GM20431 (cell line): ENCODE measurements at regions not wholly inside any gene's neighbourhood (a gene's known extent, or its start where the extent isn't known, plus 50 kb on each side); places are given as distances from the start of the nearest gene placed in this dataset.

Experiments
- in situ Hi-C: fragments of 300-500 bp; cut with MseI, MboI; formaldehyde crosslinking; loops from one replicate; pipeline ENCODE4 v1.15.0; 2020; ENCODE audit warnings: low sequenced_read_pairs; ENCODE audit not compliant: unreplicated experiment

DNA sequence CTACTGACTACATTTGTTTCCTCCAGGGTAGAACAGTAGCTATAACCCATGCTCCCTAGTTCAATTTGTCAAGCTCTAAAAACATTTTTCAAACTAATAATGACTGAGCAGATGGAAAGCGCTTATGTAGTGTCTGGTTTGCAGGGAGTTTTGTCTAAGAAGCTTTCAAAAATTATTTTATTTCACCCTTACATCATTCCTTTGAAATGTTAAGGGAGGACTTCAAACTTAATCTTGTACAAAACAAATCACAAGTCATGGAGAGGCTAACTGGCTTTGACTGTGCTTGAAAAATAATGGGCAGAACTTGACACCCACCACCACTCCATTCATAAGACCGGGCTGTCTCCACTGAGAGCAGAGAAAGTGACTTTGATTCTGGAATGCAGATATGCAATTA, 153.4 kb upstream of the QRFPR start:
- in situ Hi-C loops = no loop called here

DNA sequence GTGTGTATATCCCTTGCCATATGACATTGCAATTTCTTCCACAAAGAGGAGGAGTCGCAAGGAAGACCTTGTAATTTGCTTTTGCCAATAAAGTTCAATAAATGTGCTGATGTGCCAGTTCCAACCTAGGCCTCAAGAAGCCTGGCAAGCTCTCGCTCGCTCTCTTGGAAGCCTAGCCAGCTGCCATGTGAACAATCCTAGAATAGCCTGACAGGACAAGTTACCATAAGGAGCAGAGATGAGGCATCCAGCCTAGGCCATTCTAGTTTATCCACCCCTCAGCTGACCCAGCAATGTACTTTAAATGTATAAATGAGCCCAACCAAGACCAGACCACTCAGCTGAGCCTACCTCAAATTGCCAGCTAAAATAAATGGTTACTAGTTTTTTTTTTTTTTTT, 145.7 kb upstream of the QRFPR start:
- in situ Hi-C loops = no loop called here

DNA sequence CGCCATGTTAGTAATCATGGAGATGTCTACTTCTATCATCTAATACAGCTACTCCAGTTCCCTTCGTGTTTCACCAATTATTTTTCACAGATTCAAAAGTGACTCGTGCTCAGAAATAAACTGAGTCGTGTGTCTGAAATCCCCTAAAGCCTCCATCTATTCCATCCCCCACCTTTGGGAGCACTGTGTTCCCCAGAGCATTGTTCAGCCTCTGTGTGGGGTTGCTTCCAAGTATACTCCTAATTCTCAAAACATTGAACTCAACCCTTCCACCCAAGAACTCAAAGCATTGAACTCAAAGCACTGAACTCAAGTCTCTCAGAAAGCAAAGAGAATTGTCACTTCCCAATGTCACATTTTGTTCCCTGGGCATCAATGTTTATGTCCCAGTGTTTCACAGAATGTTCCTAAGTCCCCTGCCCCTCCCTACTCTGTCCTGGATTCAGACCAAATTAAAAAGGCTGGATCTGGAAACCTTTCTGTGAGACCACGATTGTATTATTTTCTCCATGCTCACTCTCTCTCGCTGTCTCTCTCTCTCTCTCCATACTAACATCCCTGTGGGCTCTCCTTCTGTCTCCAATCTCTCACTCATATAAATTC, 138.5 kb upstream of the QRFPR start:
- in situ Hi-C loops = no loop called here

DNA sequence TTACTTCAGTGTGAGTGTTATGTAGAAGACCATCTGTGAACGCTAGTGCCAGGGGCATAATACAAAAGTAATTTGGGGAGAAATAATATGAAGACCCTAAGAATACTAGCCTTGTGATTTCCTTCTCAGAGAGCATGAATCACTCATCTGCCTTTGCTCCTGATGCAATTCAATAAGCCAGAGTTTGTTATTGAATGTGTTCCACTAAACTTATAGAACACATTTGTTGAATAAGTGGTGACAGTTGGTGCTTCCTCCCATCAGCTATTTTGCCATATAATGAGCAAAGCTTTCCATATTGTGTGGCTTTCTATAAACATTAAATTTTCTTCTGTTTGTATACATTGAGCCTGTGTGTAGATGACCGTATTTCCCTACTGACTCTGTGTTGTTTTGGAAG, 136.4 kb upstream of the QRFPR start:
- in situ Hi-C loops = no loop called here

DNA sequence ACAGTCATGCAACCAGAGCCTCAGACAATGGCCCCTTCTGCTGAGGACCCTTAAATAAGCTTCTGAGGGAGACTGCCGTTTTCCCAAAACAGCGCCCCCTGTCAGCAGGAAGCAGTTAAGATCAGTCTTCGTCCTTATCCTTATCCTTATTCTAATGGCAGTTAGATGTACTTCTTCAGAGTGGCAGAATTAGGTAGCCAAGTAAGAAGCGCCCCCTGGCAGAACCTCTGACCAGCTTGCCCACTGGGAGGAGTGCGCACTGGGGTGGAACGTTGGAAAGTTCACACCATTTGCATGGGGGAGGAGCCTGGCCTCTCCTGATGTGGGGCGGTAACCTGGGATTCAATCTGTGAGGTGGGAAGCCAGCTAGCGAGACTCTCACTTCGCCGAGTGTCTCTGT, 133.6 kb upstream of the QRFPR start:
- in situ Hi-C loops = no loop called here

DNA sequence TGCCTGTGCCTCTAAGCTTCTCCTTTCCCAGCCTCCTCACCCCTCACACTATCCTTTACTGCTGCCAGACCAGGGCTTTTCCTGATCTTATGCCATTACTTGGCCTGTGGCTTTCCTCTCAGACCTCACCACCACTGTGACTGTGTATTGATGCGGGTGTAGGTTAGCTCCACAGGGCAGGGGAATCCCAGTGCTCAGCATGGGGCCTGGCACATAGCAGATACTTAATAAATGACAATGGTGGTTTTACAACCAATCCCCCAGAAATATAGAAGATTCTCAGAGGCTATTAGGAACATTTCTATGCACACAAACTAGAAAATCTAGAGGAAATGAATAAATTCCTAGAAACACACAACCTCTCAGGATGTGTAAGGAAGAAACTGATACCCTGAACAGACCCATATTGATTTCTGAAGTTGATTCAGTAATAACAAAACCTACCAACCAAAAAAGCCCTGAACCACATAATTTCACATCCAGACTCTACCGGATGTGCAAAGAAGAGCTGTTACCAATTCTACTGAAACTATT, 129.6 kb upstream of the QRFPR start:
- in situ Hi-C loops = no loop called here

DNA sequence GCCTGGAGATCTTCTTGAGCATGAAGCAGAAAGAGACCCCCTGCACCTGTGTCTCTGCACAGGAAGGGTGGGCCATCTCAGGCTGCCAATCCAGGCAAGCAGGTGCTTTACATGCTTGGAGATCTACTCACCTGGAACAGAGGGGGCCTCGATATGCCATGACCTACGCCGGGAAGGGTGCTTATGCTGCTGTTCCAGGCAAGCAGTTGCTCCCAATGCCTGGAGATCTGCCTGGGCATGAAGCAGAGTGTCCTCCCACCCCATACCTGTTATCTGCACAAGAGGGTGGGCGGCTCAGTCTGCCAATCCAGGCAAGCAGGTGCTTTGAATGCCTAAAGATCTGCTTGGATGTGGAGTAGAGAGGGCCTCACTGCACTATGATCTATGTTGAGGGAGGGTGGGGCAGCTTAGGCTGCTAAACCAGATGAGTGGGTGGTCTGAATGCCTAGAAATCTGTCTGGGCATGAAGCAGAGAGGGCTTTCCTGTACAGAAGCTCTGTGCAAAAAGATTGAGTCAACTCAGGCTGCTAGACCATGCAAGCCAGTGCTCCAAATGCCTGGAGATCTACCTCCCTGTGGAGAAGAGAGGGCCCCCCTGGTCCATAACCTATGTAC, 104.5 kb upstream of the QRFPR start:
- in situ Hi-C loops = no loop called here

DNA sequence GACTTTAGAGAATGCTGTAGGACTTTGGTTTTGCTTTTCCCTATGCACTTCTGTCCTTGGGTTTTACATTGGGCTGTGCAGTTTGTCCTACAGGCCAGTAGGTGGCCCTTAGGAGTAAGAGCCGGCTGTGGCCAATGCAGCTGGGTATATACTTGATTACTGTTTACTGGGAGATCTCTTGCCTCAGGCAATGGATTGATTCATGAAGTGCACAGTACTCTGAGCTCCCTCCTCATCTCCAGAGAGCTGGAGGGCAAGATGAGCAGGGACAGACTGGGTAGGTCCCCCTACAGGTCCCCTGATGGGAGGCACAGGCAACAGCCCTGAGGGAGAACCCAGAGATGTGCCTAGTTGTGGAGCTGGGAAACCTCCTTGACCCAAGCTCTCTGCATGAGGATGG, 103.8 kb upstream of the QRFPR start:
- in situ Hi-C loops = no loop called here

DNA sequence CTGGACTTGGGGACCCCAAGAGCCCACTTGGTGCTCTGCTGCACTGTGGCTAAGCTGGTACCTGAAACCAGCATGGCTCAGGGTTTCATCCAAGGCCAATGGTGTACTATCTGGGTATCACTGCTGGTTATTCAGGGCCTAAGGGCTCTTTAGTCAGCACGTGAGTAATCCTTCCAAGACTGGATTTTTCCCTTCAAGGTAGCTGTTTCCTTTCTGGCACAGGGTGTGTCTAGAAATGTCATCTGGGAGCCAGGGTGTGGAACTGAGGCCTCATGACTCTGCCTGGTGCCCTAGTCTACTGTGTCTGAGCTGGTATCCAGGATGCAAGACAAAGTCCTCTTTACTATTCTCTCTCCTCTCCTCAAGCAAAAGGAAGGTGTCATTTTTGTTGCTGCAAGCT, 99.0 kb upstream of the QRFPR start:
- in situ Hi-C loops = no loop called here

DNA sequence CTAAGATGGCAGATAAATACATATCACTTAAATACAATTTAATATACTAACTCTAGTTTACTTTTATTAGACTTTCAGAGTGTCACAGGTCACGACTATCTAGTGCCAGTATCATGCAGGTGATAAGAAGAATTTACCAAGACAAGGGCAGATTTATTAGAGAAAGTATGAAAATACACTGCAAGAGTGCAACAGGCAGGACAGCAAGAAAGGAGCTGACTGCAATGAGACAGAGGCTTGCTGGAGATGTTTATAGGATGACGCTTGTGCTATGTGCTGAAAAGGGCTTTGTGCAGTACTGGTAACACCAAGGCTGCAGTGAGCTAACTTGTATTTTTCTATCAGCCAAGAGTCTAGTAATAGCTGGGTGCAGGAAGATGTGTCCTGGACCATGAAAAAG, 96.7 kb upstream of the QRFPR start:
- in situ Hi-C loops = no loop called here

DNA sequence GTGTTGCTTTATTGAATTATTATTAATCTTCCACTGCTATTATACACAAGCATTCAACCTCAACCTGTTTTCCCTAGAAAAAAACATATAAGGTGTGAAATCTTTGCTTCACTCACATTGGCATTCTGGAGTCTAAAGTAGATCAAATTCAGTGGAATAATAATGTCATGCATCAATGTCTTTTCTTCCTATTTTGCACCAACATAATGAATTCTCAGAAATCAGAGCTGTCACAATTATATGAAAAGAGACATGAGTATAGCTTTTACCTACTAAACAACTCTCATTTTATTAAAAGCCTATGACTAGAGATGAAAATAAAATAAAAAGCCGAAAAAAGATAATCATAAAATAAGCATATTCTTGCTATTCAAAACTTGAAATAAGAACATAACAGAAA, 96.3 kb upstream of the QRFPR start:
- in situ Hi-C loops = no loop called here

DNA sequence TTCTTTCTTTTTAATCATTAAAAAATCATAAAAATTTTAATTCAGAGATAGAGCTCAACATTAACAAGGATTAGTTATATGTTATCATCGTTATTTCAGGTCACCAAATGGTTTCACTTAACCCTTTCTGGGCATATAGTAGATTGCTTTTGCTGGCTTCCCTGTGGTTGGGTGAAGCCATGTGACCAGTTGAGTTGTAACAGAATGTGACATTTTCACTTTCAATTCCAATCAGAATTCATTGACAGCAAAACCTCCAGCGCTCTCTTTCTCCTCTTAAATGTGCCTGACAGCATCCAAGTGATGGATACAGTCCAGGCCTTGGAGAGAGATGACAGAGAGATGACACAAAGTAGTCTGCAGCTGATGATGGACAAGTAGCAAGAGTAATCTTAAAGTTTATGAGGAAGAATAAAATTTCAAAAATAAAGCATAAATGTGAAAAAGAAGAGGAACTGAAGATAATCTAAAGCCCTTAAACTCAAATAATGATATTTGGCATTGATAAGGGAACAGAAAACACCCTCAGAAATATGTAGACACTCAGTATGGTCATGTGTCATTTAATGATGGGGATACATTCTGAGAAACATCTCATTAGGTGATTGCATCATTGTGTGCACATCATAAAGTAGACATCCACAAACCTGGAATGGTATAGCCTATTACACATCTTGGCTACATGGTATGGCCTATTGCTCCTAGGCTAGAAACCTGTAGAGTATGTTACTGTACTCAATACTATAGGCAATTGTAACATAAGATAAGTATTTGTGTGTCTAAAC, 92.3 kb upstream of the QRFPR start:
- in situ Hi-C loops = loop anchor here (25.0 kb wide), 1 partner anchor 189 kb away; no protein-coding TSS in a partner anchor

DNA sequence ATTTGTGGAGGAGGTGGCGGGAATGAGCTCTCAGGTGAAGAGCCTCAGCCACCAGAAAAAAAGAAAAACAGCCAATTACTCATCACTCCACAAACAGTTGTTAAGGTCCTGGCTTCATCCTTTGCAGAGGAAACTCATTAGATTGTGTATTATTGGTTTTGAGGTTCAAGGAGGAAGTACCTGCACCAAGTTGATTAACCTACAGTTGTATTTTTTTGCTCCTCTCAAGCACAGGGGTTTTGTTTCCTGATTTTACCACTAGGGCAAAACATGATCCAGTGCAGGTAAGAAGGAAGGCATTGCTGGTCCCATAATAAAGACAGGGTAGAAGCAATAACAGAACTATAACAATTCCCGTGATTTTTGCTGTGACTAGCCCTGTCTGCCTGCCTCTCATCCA, 84.0 kb upstream of the QRFPR start:
- in situ Hi-C loops = loop anchor here (25.0 kb wide), 1 partner anchor 197 kb away; no protein-coding TSS in a partner anchor

DNA sequence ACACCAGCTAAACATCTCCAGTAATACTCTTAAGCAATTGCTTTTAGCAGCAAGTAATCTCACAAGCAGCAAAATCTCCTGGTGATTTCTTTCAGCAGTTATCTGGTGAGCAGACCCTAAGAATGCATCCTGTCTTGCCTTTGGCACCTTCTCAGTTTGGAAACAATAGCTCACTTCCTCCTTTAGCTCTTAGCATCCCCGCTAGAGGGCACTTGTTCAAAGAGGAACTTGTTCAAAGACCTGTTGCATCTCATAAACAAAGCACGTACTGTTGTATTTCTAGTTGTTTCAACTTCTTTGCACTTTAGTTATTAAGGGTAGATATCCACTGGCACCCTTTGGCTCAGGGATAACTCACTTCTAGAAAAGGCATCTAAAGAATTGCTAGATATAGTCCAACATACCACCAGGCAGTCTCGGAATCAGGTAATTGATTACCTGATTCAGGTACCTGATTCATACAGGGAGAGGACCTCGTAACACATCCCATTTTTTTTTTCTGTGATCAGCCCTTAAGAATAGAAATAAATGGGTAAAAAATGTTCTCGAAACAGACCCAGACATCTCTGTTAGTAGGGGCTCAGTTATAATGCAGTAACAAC, 81.9 kb upstream of the QRFPR start:
- in situ Hi-C loops = loop anchor here (25.0 kb wide), 1 partner anchor 200 kb away; no protein-coding TSS in a partner anchor

DNA sequence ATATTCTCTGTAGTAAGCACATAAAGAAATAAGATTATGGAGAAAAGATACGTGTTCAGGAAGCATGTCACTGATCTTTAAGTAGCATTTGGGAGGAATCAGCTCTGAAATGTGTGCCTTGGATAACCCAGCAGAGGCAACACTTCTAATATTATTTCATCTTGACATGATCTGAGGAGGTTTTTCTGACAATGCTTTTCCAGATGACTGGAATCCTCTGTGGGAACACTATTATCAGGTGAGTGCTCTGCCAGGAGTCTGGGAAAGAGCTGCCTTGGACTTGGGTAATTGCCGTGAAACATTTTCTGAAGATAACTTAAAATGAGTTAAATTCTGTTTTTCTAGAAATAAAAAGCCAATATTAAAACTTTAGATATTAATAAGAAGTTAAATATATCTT, 78.2 kb upstream of the QRFPR start:
- in situ Hi-C loops = loop anchor here (25.0 kb wide), 1 partner anchor 203 kb away; no protein-coding TSS in a partner anchor

DNA sequence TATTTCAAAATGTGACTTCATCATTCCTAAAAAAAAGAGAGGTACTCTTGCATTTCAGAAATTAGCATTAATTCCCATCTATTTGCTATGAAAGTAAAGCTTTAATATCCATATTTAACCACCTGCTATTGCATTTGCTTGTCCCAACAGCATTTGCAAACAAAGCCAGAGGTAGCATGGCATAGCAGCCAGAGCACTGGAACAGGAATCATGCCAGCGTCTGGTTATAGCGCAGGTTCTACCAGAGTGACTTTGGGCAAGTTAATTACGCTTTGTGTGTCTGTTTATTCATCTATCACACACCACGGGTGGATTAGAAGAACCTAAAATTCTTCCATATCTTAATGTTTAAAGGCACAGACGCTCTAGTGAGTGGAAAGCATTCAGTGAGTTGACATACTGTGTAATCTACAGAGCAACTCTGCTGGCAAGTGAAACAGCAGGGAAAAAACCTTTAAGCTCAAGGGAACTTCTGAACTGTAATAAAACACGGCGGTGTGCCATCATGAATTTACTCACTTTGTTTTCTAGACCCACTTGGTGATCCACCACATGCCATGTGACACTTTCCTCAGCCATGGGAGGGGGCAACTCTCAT, 76.6 kb upstream of the QRFPR start:
- in situ Hi-C loops = loop anchor here (25.0 kb wide), 1 partner anchor 205 kb away; no protein-coding TSS in a partner anchor

DNA sequence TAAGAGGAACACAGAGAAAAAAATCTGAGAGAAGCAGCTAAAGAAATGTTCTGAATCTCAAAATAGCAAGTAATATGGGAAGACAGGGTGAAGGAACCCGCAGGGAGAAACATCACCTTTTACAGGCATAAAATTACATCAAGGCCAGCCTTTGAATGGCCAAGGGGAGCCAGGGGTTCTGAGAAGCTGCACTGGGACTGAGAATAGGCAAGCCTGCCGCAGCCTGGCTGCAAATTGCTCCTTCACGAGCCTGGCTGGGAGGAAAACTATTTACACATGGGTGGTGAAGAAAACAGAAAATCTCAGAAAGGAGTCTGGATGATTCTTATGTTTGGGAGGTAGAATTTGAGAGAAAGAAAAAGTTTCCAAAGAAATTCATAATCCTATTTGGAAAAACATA, 74.5 kb upstream of the QRFPR start:
- in situ Hi-C loops = loop anchor here (25.0 kb wide), 1 partner anchor 207 kb away; no protein-coding TSS in a partner anchor

DNA sequence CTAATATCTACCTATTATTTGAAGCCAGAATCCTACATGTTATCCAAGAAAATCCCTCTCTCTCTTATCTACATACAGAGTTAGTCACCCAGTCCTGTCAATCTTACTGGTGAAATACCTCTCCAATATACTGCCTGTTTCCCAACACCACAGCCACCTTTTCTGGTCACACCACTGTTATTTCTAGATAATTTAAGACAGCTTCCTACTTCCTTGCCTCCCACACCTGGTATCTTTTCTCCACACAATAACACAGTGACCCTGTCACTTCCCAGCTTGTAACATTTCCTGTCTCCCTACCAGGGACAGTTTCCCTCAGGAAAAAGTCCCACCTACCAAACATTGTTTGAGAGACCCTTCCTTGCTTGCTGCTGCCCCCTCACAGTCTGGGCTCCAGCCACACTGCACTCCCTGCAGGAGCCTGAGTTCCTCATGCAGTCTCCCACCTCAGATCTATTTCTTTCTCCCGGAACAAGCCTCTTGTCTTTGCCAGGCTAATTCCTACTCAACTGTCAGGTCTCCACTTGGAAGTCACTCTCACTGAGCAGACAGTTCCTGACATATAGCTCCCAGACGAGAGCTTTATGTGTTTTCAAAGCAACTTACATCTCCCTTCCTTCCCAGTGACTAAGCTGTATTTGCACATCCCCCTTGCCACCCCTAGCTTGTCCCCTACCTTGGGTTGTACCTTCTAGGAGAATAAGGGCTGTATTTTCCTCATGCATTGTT, 73.6 kb upstream of the QRFPR start:
- in situ Hi-C loops = loop anchor here (25.0 kb wide), 1 partner anchor 208 kb away; no protein-coding TSS in a partner anchor

DNA sequence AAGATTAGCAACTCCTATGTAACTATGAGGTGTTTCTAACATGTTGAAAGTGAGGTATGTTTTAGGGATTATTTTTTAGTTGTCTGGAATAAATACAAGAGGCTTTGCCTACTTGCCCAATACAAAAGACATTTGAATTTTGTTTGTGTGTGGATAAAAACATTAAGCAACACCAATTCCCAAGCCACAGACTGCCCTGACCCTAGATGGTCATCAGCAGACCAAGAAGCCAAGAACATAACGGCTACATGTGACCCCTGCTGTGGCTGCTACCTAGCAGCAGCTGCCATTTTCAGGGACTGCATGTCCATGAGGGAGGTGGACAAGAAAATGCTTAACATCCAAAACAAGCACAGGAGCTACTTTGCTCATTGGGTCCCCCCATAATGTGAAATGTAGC, 70.5 kb upstream of the QRFPR start:
- in situ Hi-C loops = loop anchor here (25.0 kb wide), 1 partner anchor 211 kb away; no protein-coding TSS in a partner anchor
